Left ventricle myocardium inferior (tissue), 1 donor: ENCODE measurements at regions not wholly inside any gene's neighbourhood (a gene's known extent, or its start where the extent isn't known, plus 50 kb on each side); places are given as distances from the start of the nearest gene placed in this dataset.

Experiments
- DNase-seq: peaks from one replicate; pipeline ENCODE4 v3.0.0-alpha.2; 2020
- H3K27ac ChIP-seq: fragments of 200-600 bp; replicated peaks from 2 replicates; pipeline ENCODE4 v1.8.0; 2021
- H3K27me3 ChIP-seq: fragments of 200-600 bp; 2 replicates; pipeline ENCODE4 v1.8.0; 2021; ENCODE audit warnings: low read depth
- H3K36me3 ChIP-seq: fragments of 200-600 bp; 2 replicates; pipeline ENCODE4 v1.8.0; 2021
- H3K4me1 ChIP-seq: fragments of 200-600 bp; 2 replicates; pipeline ENCODE4 v1.8.0; 2021
- H3K4me3 ChIP-seq: fragments of 200-600 bp; 2 replicates; pipeline ENCODE4 v1.8.0; 2021; ENCODE audit warnings: mild to moderate bottlenecking, moderate library complexity
- H3K9me3 ChIP-seq: fragments of 200-600 bp; replicated peaks from 2 replicates; pipeline ENCODE4 v1.8.0; 2021
- CTCF ChIP-seq: fragments of 200-600 bp; IDR thresholded peaks from 2 replicates; pipeline ENCODE4 v1.8.0; 2021; ENCODE audit warnings: antibody characterized with exemption, mild to moderate bottlenecking, borderline replicate concordance
- intact Hi-C: fragments of 100-400 bp; cut with micrococcal nuclease; formaldehyde crosslinking; loops from one replicate; pipeline ENCODE4 v1.11.0; 2022
- donor health status: DM: no; HTN: yes; CAD: no; lungs with severe emphysema.

GRCh38 chr13:56558698-56559320 lies 581.9 kb upstream of the PRR20A start:
- no peak overlapping the region for H3K4me3 ChIP-seq
- H3K27me3 ChIP-seq: no peaks in the 10 kb centered on the region
- H3K4me1 ChIP-seq: no peaks in the 10 kb centered on the region
- H3K9me3 ChIP-seq: peaks cover 7% of the 10 kb centered on the region
- H3K36me3 ChIP-seq: no peaks in the 10 kb centered on the region
- no peak for TF ChIP-seq CTCF
- DNase-seq: no peak
- no peak overlapping the region for H3K27ac ChIP-seq
- intact Hi-C loops: no loop called here

GRCh38 chr13:56561327-56561726 lies 579.4 kb upstream of the PRR20A start:
- Histone ChIP-seq H3K4me1 (no peaks in the 10 kb centered on the region), H3K27ac (no peak overlapping the region), H3K27me3 (no peaks in the 10 kb centered on the region), H3K9me3 (peaks cover 7% of the 10 kb centered on the region), H3K36me3 (no peaks in the 10 kb centered on the region), H3K4me3 (no peak overlapping the region)
- DNase-seq: no peak
- no peak for TF ChIP-seq CTCF
- intact Hi-C loops: no loop called here

- intact Hi-C loops: no loop called here
- Histone ChIP-seq H3K27ac (no peak overlapping the region), H3K36me3 (no peaks in the 10 kb centered on the region), H3K4me3 (no peak overlapping the region), H3K9me3 (peaks cover 3% of the 10 kb centered on the region), H3K27me3 (no peaks in the 10 kb centered on the region), H3K4me1 (no peaks in the 10 kb centered on the region)
- no peak for DNase-seq
- no peak for TF ChIP-seq CTCF
Observed at GRCh38 chr13:56563663-56564062, 577.1 kb upstream of the PRR20A start.

GRCh38 chr13:56586976-56587375 lies 553.7 kb upstream of the PRR20A start:
- H3K36me3 ChIP-seq: no peaks in the 10 kb centered on the region
- H3K27me3 ChIP-seq: no peaks in the 10 kb centered on the region
- no peak for DNase-seq
- H3K4me3 ChIP-seq: no peak overlapping the region
- TF ChIP-seq CTCF: no peak
- intact Hi-C loops: no loop called here
- H3K4me1 ChIP-seq: no peaks in the 10 kb centered on the region
- H3K27ac ChIP-seq: no peak overlapping the region
- peaks cover 20% of the 10 kb centered on the region for H3K9me3 ChIP-seq

GRCh38 chr13:56615572-56615971 lies 525.1 kb upstream of the PRR20A start:
- no peak for TF ChIP-seq CTCF
- no peaks in the 10 kb centered on the region for H3K36me3 ChIP-seq
- DNase-seq: no peak
- H3K9me3 ChIP-seq: peaks cover 40% of the 10 kb centered on the region
- H3K4me3 ChIP-seq: no peak overlapping the region
- no peaks in the 10 kb centered on the region for H3K4me1 ChIP-seq
- no peaks in the 10 kb centered on the region for H3K27me3 ChIP-seq
- intact Hi-C loops: no loop called here
- H3K27ac ChIP-seq: no peak overlapping the region
